GM12878 (cell line): ENCODE measurements at regions not wholly inside any gene's neighbourhood (a gene's known extent, or its start where the extent isn't known, plus 50 kb on each side); places are given as distances from the start of the nearest gene placed in this dataset.

Experiments
- ATAC-seq: fragments of 200-7000 bp; cut with Tn5 transposase; 3 replicates; pipeline ENCODE4 v1.9.1; 2020; ENCODE audit warnings: mild to moderate bottlenecking, moderate library complexity
- BruUV-seq: library from RNA; stranded (reverse); fragments of 400-500 nt; replicated peaks from 2 replicates; lab custom pipeline; 2021; lab: Mats Ljungman, UMichigan
- CTCF ChIA-PET: fragments of 300-600 bp; sonication (Branson Sonifier 250); formaldehyde crosslinking; extraction: SDS; loops from one replicate; lab custom pipeline; 2021; ENCODE audit warnings: inconsistent platforms; lab: Yijun Ruan, JAX
- POLR2A ChIA-PET: fragments of 350-600 bp; formaldehyde crosslinking; extraction: SDS; loops from one replicate; lab custom pipeline; 2021; ENCODE audit warnings: inconsistent platforms; lab: Charles Lee
- RAD21 ChIA-PET: fragments of 300-600 bp; sonication (Branson Sonifier 250); formaldehyde crosslinking; loops from one replicate; lab custom pipeline; 2023; ENCODE audit warnings: antibody characterized with exemption; ENCODE audit not compliant: unreplicated experiment; lab: Charles Lee
- SMC1A ChIA-PET: fragments of 300-600 bp; sonication (Branson Sonifier 250); formaldehyde crosslinking; loops from one replicate; lab custom pipeline; 2023; ENCODE audit not compliant: unreplicated experiment, uncharacterized antibody; lab: Charles Lee
- DNase-seq: peaks from one replicate; pipeline ENCODE4 v3.0.0-alpha.2; 2011; ENCODE audit warnings: low read depth, low spot score
- FAIRE-seq: peaks from 3 replicates; lab custom pipeline; 2011; peaks lifted over from hg19 to GRCh38; lab: Jason Lieb, UNC
- H2AFZ ChIP-seq: 2 replicates; pipeline ENCODE4 v1.6.0; 2011; ENCODE audit warnings: low read depth, low read length, control low read depth; ENCODE audit not compliant: control insufficient read depth
- H3K27ac ChIP-seq: 2 replicates; pipeline ENCODE4 v1.5.1; 2011; ENCODE audit warnings: control low read depth; ENCODE audit not compliant: control insufficient read depth, insufficient read depth
- H3K27me3 ChIP-seq, 2 experiments: replicated peaks in 1 of 2; 2 replicates each; pipeline versions ENCODE4 v1.6.0 to v1.6.1; 2011; ENCODE audit warnings: low read length in 1 of 2; ENCODE audit not compliant: control insufficient read depth in 2 of 2, insufficient read depth in 2 of 2
- H3K36me3 ChIP-seq, 2 experiments: 2 replicates each; pipeline ENCODE4 v1.5.1; 2011; ENCODE audit warnings: low read length in 1 of 2; ENCODE audit not compliant: control insufficient read depth in 2 of 2, insufficient read depth in 2 of 2
- H3K4me1 ChIP-seq: 2 replicates; pipeline ENCODE4 v1.6.1; 2011; ENCODE audit warnings: mild to moderate bottlenecking, low read length, moderate library complexity, mixed read lengths; ENCODE audit not compliant: control insufficient read depth, insufficient read depth
- H3K4me2 ChIP-seq: 2 replicates; pipeline ENCODE4 v1.6.0; 2011; ENCODE audit warnings: control low read depth; ENCODE audit not compliant: control insufficient read depth, insufficient read depth
- H3K4me3 ChIP-seq: fragments of 200-600 bp; sonication (generic); 2 replicates; pipeline ENCODE4 v1.5.1; 2016
- H3K79me2 ChIP-seq: 2 replicates; pipeline ENCODE4 v1.6.0; 2011; ENCODE audit warnings: low read length; ENCODE audit not compliant: control insufficient read depth, insufficient read depth
- H3K9ac ChIP-seq: 2 replicates; pipeline ENCODE4 v1.8.0; 2011; ENCODE audit warnings: low read length, control low read depth, mixed read lengths; ENCODE audit not compliant: control insufficient read depth, insufficient read depth
- H3K9me3 ChIP-seq: replicated peaks from 3 replicates; pipeline ENCODE4 v1.5.1; 2011; ENCODE audit warnings: mild to moderate bottlenecking, low read length; ENCODE audit not compliant: control insufficient read depth, insufficient read depth
- H4K20me1 ChIP-seq: 2 replicates; pipeline ENCODE4 v1.6.0; 2011; ENCODE audit not compliant: control insufficient read depth, insufficient read depth
- CHD1 ChIP-seq: IDR thresholded peaks from 2 replicates; pipeline ENCODE4 v1.6.1; 2012; ENCODE audit warnings: low read depth, low read length, improper control_type of control experiment
- EP300 ChIP-seq, 2 experiments: fragments of 150-350 bp in 1 of 2; IDR thresholded peaks; 2 replicates each; pipeline ENCODE4 v1.6.1; 2011 to 2012; ENCODE audit warnings: low read depth in 2 of 2, low read length in 2 of 2, borderline replicate concordance in 1 of 2, improper control_type of control experiment in 1 of 2, inconsistent platforms in 1 of 2; ENCODE audit not compliant: control insufficient read depth in 1 of 2
- IKZF1 ChIP-seq: fragments of 450-650 bp; conservative IDR thresholded peaks from 2 replicates; pipeline ENCODE4 v1.6.1; 2017; ENCODE audit warnings: antibody characterized with exemption, mild to moderate bottlenecking
- SRF ChIP-seq, 2 experiments: IDR thresholded peaks; 2 replicates each; pipeline ENCODE4 v1.6.1; 2011; ENCODE audit warnings: low read depth in 2 of 2, low read length in 2 of 2, mild to moderate bottlenecking in 1 of 2, moderate library complexity in 1 of 2
- ZBTB4 ChIP-seq: fragments of 450-650 bp; formaldehyde crosslinking; IDR thresholded peaks from 2 replicates; pipeline ENCODE4 v1.4.0; 2022; ENCODE audit warnings: mild to moderate bottlenecking, moderate library complexity
- ZSCAN29 ChIP-seq: fragments of 450-650 bp; IDR thresholded peaks from 2 replicates; pipeline ENCODE4 v1.6.1; 2017; ENCODE audit warnings: mild to moderate bottlenecking, moderate library complexity
- WGBS: methylation state at CpG from one replicate; pipeline ENCODE4 v1.1.6; 2016; ENCODE audit warnings: low lambda C conversion rate; ENCODE audit not compliant: insufficient replicate concordance, insufficient coverage; ENCODE audit errors: missing lambda C conversion rate; 5-methylcytosine and 5-hydroxymethylcytosine counted together
- in situ Hi-C: fragments of 300-500 bp; cut with MboI; formaldehyde crosslinking; loops from 9 replicates; pipeline ENCODE4 v1.14.3; 2018; ENCODE audit warnings: mixed read lengths
- intact Hi-C: fragments of 100-400 bp; cut with micrococcal nuclease; formaldehyde crosslinking; loops from one replicate; pipeline ENCODE4 v1.14.2; 2022; ENCODE audit not compliant: unreplicated experiment
- TF ChIP-seq, protein P1 (sequence below): fragments of 450-650 bp; IDR thresholded peaks from 2 replicates; pipeline ENCODE4 v1.6.1; 2017; ENCODE audit warnings: low read depth, mild to moderate bottlenecking, moderate library complexity
- TF ChIP-seq, protein P2 (sequence below): IDR thresholded peaks from 2 replicates; pipeline ENCODE4 v1.6.1; 2012; ENCODE audit warnings: mild to moderate bottlenecking, low read depth, low read length
- TF ChIP-seq, protein P3 (sequence below): fragments of 450-650 bp; formaldehyde crosslinking; IDR thresholded peaks from 2 replicates; pipeline ENCODE4 v1.4.0; 2020; ENCODE audit warnings: mild to moderate bottlenecking, moderate library complexity

DNA sequence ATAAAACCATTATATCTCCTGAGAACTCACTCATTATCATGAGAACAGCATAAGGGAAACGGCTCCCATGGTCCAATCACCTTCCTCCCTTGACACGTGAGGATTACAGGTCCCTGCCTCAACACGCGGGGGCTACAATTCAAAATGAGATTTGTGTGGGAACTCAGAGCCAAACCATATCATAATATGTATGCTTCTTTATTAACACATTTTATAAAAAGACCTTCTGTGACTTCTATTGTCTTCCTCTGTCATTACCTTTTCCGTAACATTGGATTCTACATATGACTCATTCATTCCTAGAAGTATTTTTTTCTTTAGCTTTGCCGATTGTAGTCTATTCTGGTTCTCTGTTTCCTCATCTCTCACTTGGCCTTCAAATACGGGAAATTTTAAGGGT lies 267.2 kb upstream of the ROBO1 start:
- TF ChIP-seq ZBTB4 (no peak), ZSCAN29 (no peak), IKZF1 (no peak), CHD1 (no peak), EP300 (IDR thresholded peaks at IDR 0.05; ENCODE audit: borderline replicate concordance in 1 of 2, control insufficient read depth in 1 of 2, low read depth in 2 of 2, low read length in 2 of 2) (no peak), SRF (IDR thresholded peaks at IDR 0.05; ENCODE audit: low read depth in 2 of 2, low read length in 2 of 2) (no peak)
- TF ChIP-seq, protein P1, sequence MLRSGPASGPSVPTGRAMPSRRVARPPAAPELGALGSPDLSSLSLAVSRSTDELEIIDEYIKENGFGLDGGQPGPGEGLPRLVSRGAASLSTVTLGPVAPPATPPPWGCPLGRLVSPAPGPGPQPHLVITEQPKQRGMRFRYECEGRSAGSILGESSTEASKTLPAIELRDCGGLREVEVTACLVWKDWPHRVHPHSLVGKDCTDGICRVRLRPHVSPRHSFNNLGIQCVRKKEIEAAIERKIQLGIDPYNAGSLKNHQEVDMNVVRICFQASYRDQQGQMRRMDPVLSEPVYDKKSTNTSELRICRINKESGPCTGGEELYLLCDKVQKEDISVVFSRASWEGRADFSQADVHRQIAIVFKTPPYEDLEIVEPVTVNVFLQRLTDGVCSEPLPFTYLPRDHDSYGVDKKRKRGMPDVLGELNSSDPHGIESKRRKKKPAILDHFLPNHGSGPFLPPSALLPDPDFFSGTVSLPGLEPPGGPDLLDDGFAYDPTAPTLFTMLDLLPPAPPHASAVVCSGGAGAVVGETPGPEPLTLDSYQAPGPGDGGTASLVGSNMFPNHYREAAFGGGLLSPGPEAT: no peak
- TF ChIP-seq, protein P2, sequence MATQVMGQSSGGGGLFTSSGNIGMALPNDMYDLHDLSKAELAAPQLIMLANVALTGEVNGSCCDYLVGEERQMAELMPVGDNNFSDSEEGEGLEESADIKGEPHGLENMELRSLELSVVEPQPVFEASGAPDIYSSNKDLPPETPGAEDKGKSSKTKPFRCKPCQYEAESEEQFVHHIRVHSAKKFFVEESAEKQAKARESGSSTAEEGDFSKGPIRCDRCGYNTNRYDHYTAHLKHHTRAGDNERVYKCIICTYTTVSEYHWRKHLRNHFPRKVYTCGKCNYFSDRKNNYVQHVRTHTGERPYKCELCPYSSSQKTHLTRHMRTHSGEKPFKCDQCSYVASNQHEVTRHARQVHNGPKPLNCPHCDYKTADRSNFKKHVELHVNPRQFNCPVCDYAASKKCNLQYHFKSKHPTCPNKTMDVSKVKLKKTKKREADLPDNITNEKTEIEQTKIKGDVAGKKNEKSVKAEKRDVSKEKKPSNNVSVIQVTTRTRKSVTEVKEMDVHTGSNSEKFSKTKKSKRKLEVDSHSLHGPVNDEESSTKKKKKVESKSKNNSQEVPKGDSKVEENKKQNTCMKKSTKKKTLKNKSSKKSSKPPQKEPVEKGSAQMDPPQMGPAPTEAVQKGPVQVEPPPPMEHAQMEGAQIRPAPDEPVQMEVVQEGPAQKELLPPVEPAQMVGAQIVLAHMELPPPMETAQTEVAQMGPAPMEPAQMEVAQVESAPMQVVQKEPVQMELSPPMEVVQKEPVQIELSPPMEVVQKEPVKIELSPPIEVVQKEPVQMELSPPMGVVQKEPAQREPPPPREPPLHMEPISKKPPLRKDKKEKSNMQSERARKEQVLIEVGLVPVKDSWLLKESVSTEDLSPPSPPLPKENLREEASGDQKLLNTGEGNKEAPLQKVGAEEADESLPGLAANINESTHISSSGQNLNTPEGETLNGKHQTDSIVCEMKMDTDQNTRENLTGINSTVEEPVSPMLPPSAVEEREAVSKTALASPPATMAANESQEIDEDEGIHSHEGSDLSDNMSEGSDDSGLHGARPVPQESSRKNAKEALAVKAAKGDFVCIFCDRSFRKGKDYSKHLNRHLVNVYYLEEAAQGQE: no peak
- TF ChIP-seq, protein P3, sequence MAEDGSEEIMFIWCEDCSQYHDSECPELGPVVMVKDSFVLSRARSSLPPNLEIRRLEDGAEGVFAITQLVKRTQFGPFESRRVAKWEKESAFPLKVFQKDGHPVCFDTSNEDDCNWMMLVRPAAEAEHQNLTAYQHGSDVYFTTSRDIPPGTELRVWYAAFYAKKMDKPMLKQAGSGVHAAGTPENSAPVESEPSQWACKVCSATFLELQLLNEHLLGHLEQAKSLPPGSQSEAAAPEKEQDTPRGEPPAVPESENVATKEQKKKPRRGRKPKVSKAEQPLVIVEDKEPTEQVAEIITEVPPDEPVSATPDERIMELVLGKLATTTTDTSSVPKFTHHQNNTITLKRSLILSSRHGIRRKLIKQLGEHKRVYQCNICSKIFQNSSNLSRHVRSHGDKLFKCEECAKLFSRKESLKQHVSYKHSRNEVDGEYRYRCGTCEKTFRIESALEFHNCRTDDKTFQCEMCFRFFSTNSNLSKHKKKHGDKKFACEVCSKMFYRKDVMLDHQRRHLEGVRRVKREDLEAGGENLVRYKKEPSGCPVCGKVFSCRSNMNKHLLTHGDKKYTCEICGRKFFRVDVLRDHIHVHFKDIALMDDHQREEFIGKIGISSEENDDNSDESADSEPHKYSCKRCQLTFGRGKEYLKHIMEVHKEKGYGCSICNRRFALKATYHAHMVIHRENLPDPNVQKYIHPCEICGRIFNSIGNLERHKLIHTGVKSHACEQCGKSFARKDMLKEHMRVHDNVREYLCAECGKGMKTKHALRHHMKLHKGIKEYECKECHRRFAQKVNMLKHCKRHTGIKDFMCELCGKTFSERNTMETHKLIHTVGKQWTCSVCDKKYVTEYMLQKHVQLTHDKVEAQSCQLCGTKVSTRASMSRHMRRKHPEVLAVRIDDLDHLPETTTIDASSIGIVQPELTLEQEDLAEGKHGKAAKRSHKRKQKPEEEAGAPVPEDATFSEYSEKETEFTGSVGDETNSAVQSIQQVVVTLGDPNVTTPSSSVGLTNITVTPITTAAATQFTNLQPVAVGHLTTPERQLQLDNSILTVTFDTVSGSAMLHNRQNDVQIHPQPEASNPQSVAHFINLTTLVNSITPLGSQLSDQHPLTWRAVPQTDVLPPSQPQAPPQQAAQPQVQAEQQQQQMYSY (CRISPR knock-in tag): no peak
- TF ChIP-seq, all 136 proteins: peak for 0
- Histone ChIP-seq H3K4me3 (no peak overlapping the region), H3K36me3 (no peaks in the 10 kb centered on the region), H3K9ac (no peak overlapping the region), H3K9me3 (no peaks in the 10 kb centered on the region), H3K4me1 (no peaks in the 10 kb centered on the region), H2AFZ (no peak overlapping the region), H3K27ac (no peak overlapping the region), H3K27me3 (no peaks in the 10 kb centered on the region), H3K79me2 (no peaks in the 10 kb centered on the region), H3K4me2 (no peak overlapping the region), H4K20me1 (no peaks in the 10 kb centered on the region)
- POLR2A ChIA-PET: no interaction called here
- no peak for DNase-seq
- CTCF ChIA-PET: no interaction called here
- SMC1A ChIA-PET: no interaction called here
- RAD21 ChIA-PET: no interaction called here
- in situ Hi-C loops: no loop called here
- intact Hi-C loops: no loop called here
- no TSS peak for BruUV-seq
- WGBS: 47% methylated on average over 7 of the region's 7 CpGs
- no peak for FAIRE-seq
- no peak for ATAC-seq
